PC-3 (cell line): ENCODE measurements at regions not wholly inside any gene's neighbourhood (a gene's known extent, or its start where the extent isn't known, plus 50 kb on each side); places are given as distances from the start of the nearest gene placed in this dataset.

Experiments
- CTCF ChIP-seq: fragments of 300-600 bp; sonication (generic); conservative IDR thresholded peaks from 2 replicates; pipeline ENCODE4 v1.5.1; 2017; ENCODE audit warnings: antibody characterized with exemption, low read depth, mild to moderate bottlenecking, low read length
- EZH2 ChIP-seq: fragments of 300-600 bp; sonication (generic); IDR thresholded peaks from one replicate; pipeline ENCODE4 v1.6.1; 2017; ENCODE audit warnings: antibody characterized with exemption, mild to moderate bottlenecking, low read length; ENCODE audit not compliant: unreplicated experiment
- EZH2phosphoT487 ChIP-seq: fragments of 300-600 bp; sonication (generic); IDR thresholded peaks from 2 replicates; pipeline ENCODE4 v1.6.1; 2018; ENCODE audit warnings: mild to moderate bottlenecking, antibody characterized with exemption, low read length, borderline replicate concordance

- TF ChIP-seq CTCF (no peak; the same call in 1 of the 2 replicates), EZH2 (no peak), EZH2phosphoT487 (no peak)
Measured at GRCh38 chr9:78860801-78861475, 564.0 kb downstream of the PSAT1 start.
